ENCODE measurements at regions not wholly inside any gene's neighbourhood (a gene's known extent, or its start where the extent isn't known, plus 50 kb on each side); places are given as distances from the start of the nearest gene placed in this dataset.

- no peak for TF ChIP-seq CTCF (IDR thresholded peaks at IDR 0.05; ENCODE audit: insufficient read depth, low read length)
- no peak for TF ChIP-seq POLR2AphosphoS5 (IDR thresholded peaks at IDR 0.05; ENCODE audit: low read depth)
- TF ChIP-seq REST (IDR thresholded peaks at IDR 0.05; ENCODE audit: insufficient replicate concordance, low read depth): no peak
- no peak for TF ChIP-seq GABPA (IDR thresholded peaks at IDR 0.05; ENCODE audit: low read depth)
- TF ChIP-seq SPI1 (IDR thresholded peaks at IDR 0.05; ENCODE audit: borderline replicate concordance, low read depth): no peak
These were observed 185.5 kb upstream of the RBPJ start for GRCh38 chr4:26135331-26135730.

All from HL-60 (cell line).